D721Med (cell line): ENCODE measurements at regions not wholly inside any gene's neighbourhood (a gene's known extent, or its start where the extent isn't known, plus 50 kb on each side); places are given as distances from the start of the nearest gene placed in this dataset.
"Not testable (repeated sequence)": the region's sequence is repeated elsewhere in the genome, so short reads cannot be mapped to it uniquely, and the experiment has no call there.

Experiments
- DNase-seq: peaks from one replicate; pipeline ENCODE4 v3.0.0; 2011; ENCODE audit warnings: low spot score; ENCODE audit not compliant: insufficient read length
- FAIRE-seq: peaks from 2 replicates; lab custom pipeline; 2011; peaks lifted over from hg19 to GRCh38; lab: Jason Lieb, UNC
- TF ChIP-seq, protein P1 (sequence below): IDR thresholded peaks from 2 replicates; pipeline ENCODE4 v1.5.1; 2012; ENCODE audit warnings: mild to moderate bottlenecking, control low read depth; ENCODE audit not compliant: insufficient read depth; ENCODE audit errors: missing control alignments

DNA sequence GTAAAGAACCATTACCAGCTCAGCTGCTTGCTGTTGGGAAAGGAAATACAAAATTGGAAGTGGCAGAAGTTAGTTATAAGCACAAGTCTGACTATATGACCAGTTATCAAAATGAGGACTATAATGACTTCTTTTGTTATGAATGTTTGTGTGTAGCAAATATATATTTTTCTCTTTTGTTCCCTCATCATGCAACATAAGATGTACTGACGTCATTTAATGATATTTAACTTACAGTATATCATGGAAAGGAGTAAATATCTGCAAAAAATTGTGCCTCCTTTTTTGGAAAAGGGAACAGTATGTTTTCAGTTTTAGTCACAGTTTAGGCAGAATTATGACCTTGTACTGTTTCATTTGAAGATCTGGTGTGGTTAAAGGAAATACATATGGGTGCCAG, 356.3 kb upstream of the SLITRK5 start:
- FAIRE-seq (no peak), DNase-seq (no peak)
- TF ChIP-seq, protein P1, sequence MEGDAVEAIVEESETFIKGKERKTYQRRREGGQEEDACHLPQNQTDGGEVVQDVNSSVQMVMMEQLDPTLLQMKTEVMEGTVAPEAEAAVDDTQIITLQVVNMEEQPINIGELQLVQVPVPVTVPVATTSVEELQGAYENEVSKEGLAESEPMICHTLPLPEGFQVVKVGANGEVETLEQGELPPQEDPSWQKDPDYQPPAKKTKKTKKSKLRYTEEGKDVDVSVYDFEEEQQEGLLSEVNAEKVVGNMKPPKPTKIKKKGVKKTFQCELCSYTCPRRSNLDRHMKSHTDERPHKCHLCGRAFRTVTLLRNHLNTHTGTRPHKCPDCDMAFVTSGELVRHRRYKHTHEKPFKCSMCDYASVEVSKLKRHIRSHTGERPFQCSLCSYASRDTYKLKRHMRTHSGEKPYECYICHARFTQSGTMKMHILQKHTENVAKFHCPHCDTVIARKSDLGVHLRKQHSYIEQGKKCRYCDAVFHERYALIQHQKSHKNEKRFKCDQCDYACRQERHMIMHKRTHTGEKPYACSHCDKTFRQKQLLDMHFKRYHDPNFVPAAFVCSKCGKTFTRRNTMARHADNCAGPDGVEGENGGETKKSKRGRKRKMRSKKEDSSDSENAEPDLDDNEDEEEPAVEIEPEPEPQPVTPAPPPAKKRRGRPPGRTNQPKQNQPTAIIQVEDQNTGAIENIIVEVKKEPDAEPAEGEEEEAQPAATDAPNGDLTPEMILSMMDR = no peak

DNA sequence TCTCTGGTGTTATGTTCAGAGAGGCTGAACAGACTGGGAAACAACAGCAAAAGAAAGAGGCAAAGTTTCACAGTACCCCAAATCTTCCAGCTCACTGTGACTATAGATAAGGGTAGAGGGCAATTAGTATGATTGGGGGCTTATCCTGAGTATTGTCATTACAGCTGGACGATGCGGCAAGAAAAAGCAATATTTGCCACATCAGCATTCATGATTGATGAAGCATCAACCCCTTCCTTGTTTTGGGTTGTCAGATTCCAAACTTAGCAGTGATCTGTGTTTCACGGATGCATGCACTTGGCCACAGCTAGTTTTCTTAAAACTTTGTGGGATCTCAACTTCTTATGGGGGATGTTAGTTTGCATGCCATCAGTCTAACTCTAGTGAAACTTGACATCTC, 348.8 kb upstream of the SLITRK5 start:
- TF ChIP-seq, protein P1 = no peak
- FAIRE-seq (no peak), DNase-seq (no peak)

DNA sequence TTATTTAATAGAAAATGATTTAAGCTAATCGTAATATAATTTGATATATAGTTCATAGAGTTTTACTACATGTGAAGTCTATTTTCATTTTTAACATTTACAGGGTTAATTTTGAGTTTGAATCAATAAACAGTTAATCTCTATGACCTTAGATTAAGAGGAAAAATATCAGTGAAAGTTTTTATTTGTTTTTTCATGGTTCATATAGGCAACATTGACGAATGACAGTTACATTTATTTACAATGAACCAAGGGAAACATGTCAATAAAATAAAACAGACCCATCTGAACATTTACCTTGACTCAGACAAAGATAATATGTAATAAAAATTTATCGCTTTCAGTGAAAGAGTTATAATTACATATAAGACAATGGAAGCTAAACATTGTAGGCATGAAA, 346.6 kb upstream of the SLITRK5 start:
- TF ChIP-seq, protein P1 = no peak
- FAIRE-seq = no peak
- no peak for DNase-seq

DNA sequence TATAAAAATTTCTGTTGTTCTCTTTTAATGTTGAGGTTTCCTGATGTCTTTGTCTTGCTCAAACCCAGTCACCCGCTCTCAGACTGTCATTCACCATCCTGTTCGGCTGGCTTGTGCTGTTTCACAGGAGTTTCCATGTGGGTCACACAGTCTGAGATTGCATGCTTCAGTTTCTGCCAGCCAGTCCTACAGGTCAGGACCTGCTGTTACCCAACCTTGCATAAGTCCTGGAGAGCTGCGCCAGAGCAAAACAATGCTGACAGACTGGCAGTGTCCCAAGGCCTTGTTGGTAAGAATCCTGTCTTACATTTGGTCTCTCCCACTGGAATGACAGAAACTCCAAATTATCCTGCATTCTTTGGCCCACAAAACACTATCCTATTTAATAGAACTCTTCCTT, 340.0 kb upstream of the SLITRK5 start:
- FAIRE-seq = no peak

DNA sequence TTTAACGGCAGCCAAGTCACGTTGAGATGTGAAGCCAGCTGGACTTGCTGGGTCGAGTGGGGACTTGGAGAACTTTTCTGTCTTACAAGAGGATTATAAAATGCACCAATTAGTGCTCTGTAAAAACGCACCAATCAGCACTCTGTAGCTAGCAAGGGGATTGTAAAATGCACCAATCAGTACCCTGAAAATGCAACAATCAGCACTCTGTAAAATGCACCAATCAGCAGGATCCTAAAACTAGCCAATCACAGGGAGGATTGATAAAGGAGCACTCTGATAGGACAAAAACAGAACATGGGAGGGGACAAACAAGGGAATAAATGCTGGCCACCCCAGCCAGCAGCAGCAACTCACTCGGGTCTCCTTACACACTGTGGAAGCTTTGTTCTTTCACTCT, 337.6 kb upstream of the SLITRK5 start:
- DNase-seq (no peak), FAIRE-seq (no peak)
- TF ChIP-seq, protein P1 = no peak

More for the DNA sequence above, 340.0 kb upstream of the SLITRK5 start:
- no peak for DNase-seq
- TF ChIP-seq, protein P1 = no peak

DNA sequence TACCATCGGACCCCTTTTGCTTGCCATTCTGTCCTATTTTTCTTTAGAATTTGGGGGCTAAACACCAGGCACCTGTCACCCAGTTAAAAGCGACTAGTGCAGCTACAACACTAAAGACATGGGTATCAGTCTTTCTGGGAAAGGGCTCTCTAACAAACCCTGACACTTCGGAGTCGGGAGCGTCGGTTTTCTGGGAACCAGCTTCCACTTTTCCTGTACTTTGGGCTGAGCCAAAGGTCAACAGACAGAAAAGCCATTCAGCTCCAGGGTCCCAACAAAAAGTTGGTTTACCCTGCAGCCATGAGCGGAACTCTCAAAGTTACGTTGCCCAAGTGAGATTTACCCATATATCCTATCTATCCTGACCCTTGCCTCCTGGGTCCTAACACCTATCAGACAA, 337.0 kb upstream of the SLITRK5 start:
- FAIRE-seq = no peak
- no peak for DNase-seq
- TF ChIP-seq, protein P1 = no peak

DNA sequence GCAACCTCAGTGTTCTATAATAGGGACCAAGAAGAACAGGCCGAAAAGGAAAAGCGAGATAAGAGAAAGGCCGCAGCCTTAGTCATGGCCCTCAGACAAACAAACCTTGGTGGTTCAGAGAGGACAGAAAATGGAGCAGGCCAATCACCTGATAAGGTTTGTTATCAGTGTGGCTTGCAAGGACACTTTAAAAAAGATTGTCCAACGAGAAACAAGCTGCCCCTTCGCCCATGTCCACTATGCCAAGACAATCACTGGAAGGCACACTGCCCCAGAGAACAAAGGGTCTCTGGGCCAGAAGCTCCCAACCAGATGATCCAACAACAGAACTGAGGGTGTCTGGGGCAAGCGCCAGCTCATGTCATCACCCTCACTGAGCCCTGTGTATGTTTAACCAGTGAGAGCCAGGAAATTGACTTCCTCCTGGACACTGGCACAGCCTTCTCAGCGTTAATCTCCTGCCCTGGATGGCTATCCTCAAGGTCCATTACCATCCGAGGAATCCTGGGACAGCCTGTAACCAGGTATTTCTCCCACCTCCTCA, 334.8 kb upstream of the SLITRK5 start:
- not testable (repeated sequence) for FAIRE-seq, DNase-seq

DNA sequence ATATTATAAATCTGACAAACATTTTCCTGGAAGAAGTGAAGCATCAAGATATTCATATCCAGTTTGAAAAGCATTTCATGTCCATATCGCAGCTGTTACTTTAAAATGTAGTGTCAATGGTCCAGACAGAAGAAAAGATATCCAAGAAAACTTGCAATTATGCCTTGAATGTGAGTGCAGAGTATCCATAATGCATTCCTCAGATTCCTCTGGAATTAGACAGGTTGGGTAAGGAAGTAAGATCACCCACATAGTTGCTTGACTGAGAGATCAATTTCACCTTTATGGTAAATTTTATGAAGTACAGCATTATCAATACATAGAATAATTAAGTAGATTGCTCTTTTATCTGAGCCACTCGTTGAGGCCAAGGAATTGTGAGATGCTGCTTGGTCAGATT, 327.0 kb upstream of the SLITRK5 start:
- DNase-seq = no peak
- no peak for FAIRE-seq
- TF ChIP-seq, protein P1 = no peak
